ENCODE measurements at regions not wholly inside any gene's neighbourhood (a gene's known extent, or its start where the extent isn't known, plus 50 kb on each side); places are given as distances from the start of the nearest gene placed in this dataset.
"Not testable (repeated sequence)": the region's sequence is repeated elsewhere in the genome, so short reads cannot be mapped to it uniquely, and the experiment has no call there.

GRCh38 chr6:22349051-22349450, 52.2 kb upstream of the PRL start:
- DNase-seq (ENCODE audit: low spot score): no peak

DNA sequence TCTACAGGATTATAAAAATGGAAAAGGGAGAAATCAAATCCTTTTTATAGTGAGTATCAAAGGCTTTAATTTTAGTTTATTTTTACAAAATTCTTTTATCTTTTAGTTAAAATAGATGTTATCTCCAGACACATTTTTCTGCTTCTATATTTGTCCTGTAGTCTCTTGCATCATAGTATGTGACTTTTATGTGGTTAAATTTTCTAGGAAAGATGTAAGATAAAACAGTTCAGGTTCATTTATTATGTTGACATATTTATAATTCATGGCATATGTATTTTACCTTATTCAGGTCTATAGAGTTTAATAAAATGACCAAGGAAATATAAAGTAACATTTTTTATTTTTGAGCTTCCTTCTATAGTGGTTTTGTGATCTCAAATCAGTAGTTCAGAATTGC, 52.7 kb upstream of the PRL start:
- no peak for DNase-seq (ENCODE audit: low spot score)

DNA sequence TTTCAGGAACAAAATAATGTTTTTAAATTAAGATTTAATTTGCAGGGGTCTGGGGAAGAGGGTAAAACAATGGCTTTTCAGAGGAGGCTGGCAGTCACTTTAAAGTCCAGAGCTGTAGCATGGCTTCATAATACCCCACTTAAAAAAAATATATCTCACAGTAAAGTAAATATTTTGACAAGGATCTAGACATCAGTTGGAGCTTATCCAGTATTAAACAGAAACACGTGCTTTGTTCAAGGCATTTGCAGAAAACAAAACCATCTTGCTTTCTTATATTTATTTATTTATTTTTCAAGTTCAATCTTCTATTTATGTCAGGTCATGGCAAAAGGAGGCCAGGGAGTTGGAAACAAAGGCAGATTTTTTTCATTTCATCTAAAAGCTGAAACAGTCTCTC, 53.3 kb upstream of the PRL start:
- DNase-seq (ENCODE audit: low spot score): no peak

GRCh38 chr6:22353101-22353500, 56.3 kb upstream of the PRL start:
- DNase-seq (ENCODE audit: low spot score): no peak

- DNase-seq (ENCODE audit: low spot score): no peak
Observed at GRCh38 chr6:22356362-22356940, 59.6 kb upstream of the PRL start.

GRCh38 chr6:22357724-22358189, 60.9 kb upstream of the PRL start:
- DNase-seq (ENCODE audit: low spot score): no peak

DNA sequence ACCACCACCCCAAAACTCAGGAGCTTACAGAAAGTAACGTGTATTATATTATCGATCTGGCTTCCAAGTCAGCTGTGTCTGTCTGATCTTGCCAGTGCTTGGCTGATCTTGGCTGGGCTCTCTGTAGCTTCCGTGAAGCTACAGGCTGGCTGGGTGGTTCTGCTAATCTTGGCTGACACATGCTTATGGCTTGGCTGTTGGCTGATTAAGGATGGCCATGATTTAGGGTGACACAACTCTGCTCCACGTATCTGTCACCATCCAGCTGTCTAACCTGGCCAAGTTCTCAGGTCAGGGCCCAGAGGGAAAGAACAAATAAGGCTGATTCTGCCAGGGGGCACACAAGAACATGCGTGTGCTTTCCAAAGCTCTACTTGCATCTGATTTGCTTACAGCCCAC, 64.7 kb upstream of the PRL start:
- DNase-seq (ENCODE audit: low spot score): no peak

GRCh38 chr6:22362361-22362760, 65.5 kb upstream of the PRL start:
- DNase-seq (ENCODE audit: low spot score): no peak

GRCh38 chr6:22363166-22363713, 66.4 kb upstream of the PRL start:
- DNase-seq (ENCODE audit: low spot score): no peak

- DNase-seq (ENCODE audit: low spot score): no peak
Observed at GRCh38 chr6:22363714-22364239, 66.9 kb upstream of the PRL start.

GRCh38 chr6:22364306-22364705, 67.5 kb upstream of the PRL start:
- DNase-seq (ENCODE audit: low spot score): no peak

GRCh38 chr6:22366214-22366613, 69.4 kb upstream of the PRL start:
- no peak for DNase-seq (ENCODE audit: low spot score)

GRCh38 chr6:22367346-22367745, 70.5 kb upstream of the PRL start:
- DNase-seq (ENCODE audit: low spot score): no peak

DNA sequence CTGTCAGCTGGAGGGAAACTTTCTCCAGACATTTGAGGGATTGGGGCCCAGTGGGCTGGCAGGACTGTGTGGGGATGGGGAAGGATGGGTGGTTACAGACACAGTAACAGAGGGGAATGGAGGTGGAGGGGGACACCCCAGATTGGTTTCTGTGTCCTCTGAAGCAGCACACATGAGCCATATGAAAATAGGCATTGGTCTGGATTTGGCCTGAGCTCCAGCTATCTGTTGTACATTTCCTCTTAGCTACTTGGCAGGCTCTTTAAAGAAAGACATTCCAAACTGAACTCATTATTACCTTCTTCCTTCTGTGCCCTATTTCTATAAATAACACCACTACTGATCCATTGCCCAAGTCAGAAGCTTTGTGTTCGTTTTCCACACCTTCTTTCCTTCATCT, 72.0 kb upstream of the PRL start:
- no peak for DNase-seq (ENCODE audit: low spot score)

GRCh38 chr6:22372922-22373321, 76.1 kb upstream of the PRL start:
- DNase-seq (ENCODE audit: low spot score): no peak

GRCh38 chr6:22374950-22375349, 78.1 kb upstream of the PRL start:
- DNase-seq (ENCODE audit: low spot score): not testable (repeated sequence)

GRCh38 chr6:22376293-22376692, 79.5 kb upstream of the PRL start:
- not testable (repeated sequence) for DNase-seq (ENCODE audit: low spot score)

DNA sequence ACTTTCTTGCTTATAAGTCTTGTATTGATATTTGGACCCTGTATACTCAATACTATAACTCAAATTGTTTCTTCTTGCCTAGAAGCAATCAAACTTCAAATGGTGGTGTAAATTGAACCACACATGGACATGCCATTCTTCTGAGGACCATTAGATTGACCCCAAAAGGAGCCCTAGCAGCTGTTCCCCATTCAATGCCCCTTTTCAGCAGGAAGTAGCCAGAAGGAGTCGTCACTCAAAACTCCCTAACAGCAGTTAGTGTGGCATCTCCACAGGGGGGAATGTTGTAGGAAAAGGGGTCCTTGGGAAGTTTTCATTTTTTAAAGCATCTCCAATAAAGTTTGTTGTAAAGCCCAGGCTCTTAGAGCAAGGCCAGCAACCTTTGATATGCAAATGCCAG, 81.7 kb upstream of the PRL start:
- not testable (repeated sequence) for DNase-seq (ENCODE audit: low spot score)

- no peak for DNase-seq (ENCODE audit: low spot score)
Observed at GRCh38 chr6:22380236-22380635, 83.4 kb upstream of the PRL start.

- DNase-seq (ENCODE audit: low spot score): no peak
Observed at GRCh38 chr6:22381845-22382544, 85.2 kb upstream of the PRL start.

DNA sequence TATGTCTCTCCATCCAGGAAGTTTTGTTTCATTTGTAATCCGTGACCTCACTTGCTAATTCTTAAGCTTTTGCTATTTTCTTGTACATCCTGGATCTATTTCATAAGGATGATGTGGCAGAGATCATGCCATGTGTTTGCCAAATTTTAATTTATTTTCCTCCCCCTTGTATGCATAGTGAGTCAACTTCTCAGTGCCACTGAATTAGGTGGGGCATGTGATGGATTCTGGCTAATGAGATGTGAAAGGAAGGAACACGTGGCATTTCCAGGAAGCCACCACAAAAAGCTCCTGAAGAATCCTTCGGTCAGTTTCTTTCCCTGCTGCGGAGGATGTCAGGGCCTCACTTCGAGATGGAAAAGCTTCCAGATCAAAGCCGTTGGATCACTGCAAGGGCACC, 86.2 kb upstream of the PRL start:
- DNase-seq (ENCODE audit: low spot score): no peak

- no peak for DNase-seq (ENCODE audit: low spot score)
Observed at GRCh38 chr6:22392711-22393110, 95.9 kb upstream of the PRL start.

GRCh38 chr6:22394691-22395090, 97.9 kb upstream of the PRL start:
- DNase-seq (ENCODE audit: low spot score): no peak

GRCh38 chr6:22399693-22400092, 102.9 kb upstream of the PRL start:
- DNase-seq (ENCODE audit: low spot score): no peak

Measured in iPS-NIHi11 (cell line).